Suprapubic skin (tissue), 4 donors: ENCODE measurements at regions not wholly inside any gene's neighbourhood (a gene's known extent, or its start where the extent isn't known, plus 50 kb on each side); places are given as distances from the start of the nearest gene placed in this dataset.

Experiments used
- DNase-seq, 2 donors: peaks; one replicate each; pipeline ENCODE4 v3.0.0-alpha.2; 2019; ENCODE audit warnings: low spot score in 2 of 2
- H3K27ac ChIP-seq: fragments of 200-600 bp; sonication (generic); one replicate; pipeline ENCODE4 v1.5.1; 2019
- H3K27me3 ChIP-seq: fragments of 200-600 bp; sonication (generic); one replicate; pipeline ENCODE4 v1.5.1; 2019
- H3K36me3 ChIP-seq: fragments of 200-600 bp; sonication (generic); one replicate; pipeline ENCODE4 v1.5.1; 2019
- H3K4me1 ChIP-seq: fragments of 200-600 bp; sonication (generic); one replicate; pipeline ENCODE4 v1.5.1; 2019
- H3K4me3 ChIP-seq: fragments of 200-600 bp; sonication (generic); one replicate; pipeline ENCODE4 v1.5.1; 2019; ENCODE audit warnings: mild to moderate bottlenecking
- H3K9me3 ChIP-seq: fragments of 200-600 bp; sonication (generic); one replicate; pipeline ENCODE4 v1.5.1; 2019
- CTCF ChIP-seq, 2 donors: fragments of 200-600 bp in 1 of 2; fragments of 450-650 bp in 1 of 2; sonication (generic) in 1 of 2; IDR thresholded peaks; one replicate each; pipeline ENCODE4 v1.5.1; 2016 to 2019; ENCODE audit warnings: antibody characterized with exemption in 2 of 2, mild to moderate bottlenecking in 1 of 2, moderate library complexity in 1 of 2
- EP300 ChIP-seq: sonication (generic); formaldehyde crosslinking; IDR thresholded peaks from one replicate; pipeline ENCODE4 v1.6.1; 2017; ENCODE audit warnings: antibody characterized with exemption
- POLR2A ChIP-seq, 2 donors: fragments of 450-650 bp; IDR thresholded peaks; one replicate each; pipeline ENCODE4 v1.6.1; 2017; ENCODE audit warnings: antibody characterized with exemption in 2 of 2, mild to moderate bottlenecking in 2 of 2, moderate library complexity in 2 of 2
- POLR2AphosphoS5 ChIP-seq, 3 donors: sonication (generic); formaldehyde crosslinking; IDR thresholded peaks; one replicate each; pipeline ENCODE4 v1.6.1; 2017; ENCODE audit warnings: antibody characterized with exemption in 3 of 3
- WGBS: methylation state at CpG from one replicate; pipeline ENCODE4 v1.1.5; 2018; 5-methylcytosine and 5-hydroxymethylcytosine counted together

GRCh38 chr5:168117469-168117868 is 174.0 kb upstream of the WWC1 start:
- TF ChIP-seq CTCF (IDR thresholded peaks at IDR 0.05), result no peak
- no peaks in the 10 kb centered on the region for H3K27me3 ChIP-seq
- no peak overlapping the region for H3K27ac ChIP-seq
- no peak for DNase-seq
- no peak overlapping the region for H3K4me3 ChIP-seq
- WGBS, result 95% methylated on average over 5 of the region's 5 CpGs
- no peaks in the 10 kb centered on the region for H3K9me3 ChIP-seq
- H3K4me1 ChIP-seq, result no peaks in the 10 kb centered on the region
- H3K36me3 ChIP-seq, result no peaks in the 10 kb centered on the region

GRCh38 chr5:168118042-168118668 is 173.3 kb upstream of the WWC1 start:
- no peaks in the 10 kb centered on the region for H3K36me3 ChIP-seq
- TF ChIP-seq EP300 (no peak), CTCF (IDR thresholded peaks at IDR 0.05) (no peak), POLR2A (IDR thresholded peaks at IDR 0.05) (no peak), POLR2AphosphoS5 (IDR thresholded peaks at IDR 0.05) (no peak)
- H3K4me1 ChIP-seq, result no peaks in the 10 kb centered on the region
- no peak overlapping the region for H3K4me3 ChIP-seq
- no peaks in the 10 kb centered on the region for H3K27me3 ChIP-seq
- 72% methylated on average over 14 of the region's 16 CpGs for WGBS
- no peaks in the 10 kb centered on the region for H3K9me3 ChIP-seq
- no peak for DNase-seq
- no peak overlapping the region for H3K27ac ChIP-seq

- no peak for DNase-seq
- H3K4me1 ChIP-seq, result no peaks in the 10 kb centered on the region
- H3K27me3 ChIP-seq, result no peaks in the 10 kb centered on the region
- no peak overlapping the region for H3K27ac ChIP-seq
- 76% methylated on average over 10 of the region's 10 CpGs for WGBS
- H3K9me3 ChIP-seq, result no peaks in the 10 kb centered on the region
- TF ChIP-seq EP300, result no peak
- no peak for TF ChIP-seq CTCF (IDR thresholded peaks at IDR 0.05)
- no peak for TF ChIP-seq POLR2AphosphoS5 (IDR thresholded peaks at IDR 0.05)
- TF ChIP-seq POLR2A (IDR thresholded peaks at IDR 0.05), result no peak
- no peak overlapping the region for H3K4me3 ChIP-seq
- no peaks in the 10 kb centered on the region for H3K36me3 ChIP-seq
Measured at GRCh38 chr5:168120401-168121137, 170.9 kb upstream of the WWC1 start.

- no peak for TF ChIP-seq CTCF (IDR thresholded peaks at IDR 0.05)
- no peak for TF ChIP-seq POLR2A (IDR thresholded peaks at IDR 0.05)
- no peak for TF ChIP-seq EP300
- no peak for TF ChIP-seq POLR2AphosphoS5 (IDR thresholded peaks at IDR 0.05)
- H3K36me3 ChIP-seq, result no peaks in the 10 kb centered on the region
- no peak for DNase-seq
- no peaks in the 10 kb centered on the region for H3K9me3 ChIP-seq
- WGBS, result 93% methylated on average over 4 of the region's 4 CpGs
- H3K4me1 ChIP-seq, result no peaks in the 10 kb centered on the region
- no peaks in the 10 kb centered on the region for H3K27me3 ChIP-seq
- H3K27ac ChIP-seq, result no peak overlapping the region
- H3K4me3 ChIP-seq, result no peak overlapping the region
Measured at GRCh38 chr5:168121138-168121494, 170.3 kb upstream of the WWC1 start.

GRCh38 chr5:168123631-168124528 is 167.6 kb upstream of the WWC1 start:
- no peak for TF ChIP-seq POLR2AphosphoS5 (IDR thresholded peaks at IDR 0.05)
- TF ChIP-seq POLR2A (IDR thresholded peaks at IDR 0.05), result no peak
- TF ChIP-seq EP300, result no peak
- no peak for TF ChIP-seq CTCF (IDR thresholded peaks at IDR 0.05)
- WGBS, result 86% methylated on average over 8 of the region's 8 CpGs
- Histone ChIP-seq H3K36me3 (no peaks in the 10 kb centered on the region), H3K9me3 (no peaks in the 10 kb centered on the region), H3K4me3 (no peak overlapping the region), H3K4me1 (no peaks in the 10 kb centered on the region), H3K27ac (no peak overlapping the region), H3K27me3 (no peaks in the 10 kb centered on the region)
- DNase-seq, result no peak
